H9 (cell line): ENCODE measurements at regions not wholly inside any gene's neighbourhood (a gene's known extent, or its start where the extent isn't known, plus 50 kb on each side); places are given as distances from the start of the nearest gene placed in this dataset.
A peak's percentile ranks its signal among the peaks of the same experiment; 100 is the strongest.

Experiments used
- DNase-seq: peaks from one replicate; pipeline ENCODE4 v3.0.0-alpha.2; 2017
- H2AFZ ChIP-seq: one replicate; pipeline ENCODE4 v1.6.1; 2013; ENCODE audit warnings: mild to moderate bottlenecking, low read length, control low read depth, moderate library complexity
- H2AK5ac ChIP-seq: 2 replicates; pipeline ENCODE4 v1.6.1; 2013; ENCODE audit warnings: low read length, control low read depth, mixed read lengths; ENCODE audit not compliant: insufficient read length
- H2BK120ac ChIP-seq: one replicate; pipeline ENCODE4 v1.6.1; 2013; ENCODE audit warnings: low read depth, mild to moderate bottlenecking, low read length, control low read depth, inconsistent platforms; ENCODE audit not compliant: poor library complexity, severe bottlenecking
- H2BK12ac ChIP-seq: 2 replicates; pipeline ENCODE4 v1.6.1; 2013; ENCODE audit warnings: low read length, control low read depth, mixed read lengths, low read depth; ENCODE audit not compliant: insufficient read length
- H2BK15ac ChIP-seq: 2 replicates; pipeline ENCODE4 v1.6.1; 2013; ENCODE audit warnings: low read depth, low read length, control low read depth
- H2BK20ac ChIP-seq: one replicate; pipeline ENCODE4 v1.6.1; 2013; ENCODE audit warnings: low read depth, mild to moderate bottlenecking, low read length, control low read depth, inconsistent platforms; ENCODE audit not compliant: poor library complexity, severe bottlenecking
- H2BK5ac ChIP-seq: 2 replicates; pipeline ENCODE4 v1.6.1; 2013; ENCODE audit warnings: low read length, control low read depth, mixed read lengths; ENCODE audit not compliant: insufficient read length
- H3K14ac ChIP-seq: 2 replicates; pipeline ENCODE4 v1.6.1; 2013; ENCODE audit warnings: low read length, control low read depth; ENCODE audit not compliant: insufficient read depth
- H3K18ac ChIP-seq: 2 replicates; pipeline ENCODE4 v1.6.1; 2013; ENCODE audit warnings: low read depth, mild to moderate bottlenecking, mixed read lengths, low read length, control low read depth; ENCODE audit not compliant: insufficient read length
- H3K23ac ChIP-seq: 2 replicates; pipeline ENCODE4 v1.6.1; 2013; ENCODE audit warnings: low read length, control low read depth, mixed read lengths, low read depth; ENCODE audit not compliant: insufficient read length
- H3K23me2 ChIP-seq: 2 replicates; pipeline ENCODE4 v1.6.1; 2013; ENCODE audit warnings: low read depth, mild to moderate bottlenecking, mixed read lengths, low read length, control low read depth; ENCODE audit not compliant: insufficient read length, poor library complexity, severe bottlenecking
- H3K27ac ChIP-seq: 2 replicates; pipeline ENCODE4 v1.5.1; 2013; ENCODE audit warnings: low read length, control low read depth, mixed read lengths, low read depth; ENCODE audit not compliant: insufficient read length
- H3K27me3 ChIP-seq: 2 replicates; pipeline ENCODE4 v1.6.1; 2013; ENCODE audit warnings: low read length, control low read depth, inconsistent platforms; ENCODE audit not compliant: insufficient read depth
- H3K4ac ChIP-seq: 2 replicates; pipeline ENCODE4 v1.6.1; 2013; ENCODE audit warnings: low read depth, mild to moderate bottlenecking, control low read depth, inconsistent platforms, low read length, moderate library complexity
- H3K4me1 ChIP-seq: 2 replicates; pipeline ENCODE4 v1.6.1; 2013; ENCODE audit warnings: low read length, control low read depth, inconsistent platforms; ENCODE audit not compliant: insufficient read depth
- H3K4me2 ChIP-seq: 2 replicates; pipeline ENCODE4 v1.6.1; 2013; ENCODE audit warnings: low read length, control low read depth, mixed read lengths; ENCODE audit not compliant: insufficient read length, insufficient read depth
- H3K56ac ChIP-seq: 2 replicates; pipeline ENCODE4 v1.6.1; 2013; ENCODE audit warnings: low read depth, mild to moderate bottlenecking, mixed read lengths, low read length, control low read depth; ENCODE audit not compliant: insufficient read length
- H3K79me1 ChIP-seq: 2 replicates; pipeline ENCODE4 v1.6.1; 2013; ENCODE audit warnings: low read depth, mild to moderate bottlenecking, moderate library complexity, low read length, control low read depth, inconsistent platforms; ENCODE audit not compliant: insufficient read depth, poor library complexity, severe bottlenecking
- H3K79me2 ChIP-seq: 2 replicates; pipeline ENCODE4 v1.6.1; 2013; ENCODE audit warnings: low read length, control low read depth, inconsistent platforms; ENCODE audit not compliant: insufficient read depth
- H3K9ac ChIP-seq: 2 replicates; pipeline ENCODE4 v1.6.1; 2013; ENCODE audit warnings: low read length, control low read depth, mixed read lengths; ENCODE audit not compliant: insufficient read length; ENCODE audit errors: extremely low read depth
- H3K9me3 ChIP-seq: one replicate; pipeline ENCODE4 v1.6.1; 2013; ENCODE audit warnings: low read depth, low read length, inconsistent platforms; ENCODE audit not compliant: control insufficient read depth
- H3T11ph ChIP-seq: one replicate; pipeline ENCODE4 v1.6.1; 2013; ENCODE audit warnings: mild to moderate bottlenecking, low read length, control low read depth, inconsistent platforms
- H4K20me1 ChIP-seq: one replicate; pipeline ENCODE4 v1.6.1; 2013; ENCODE audit not compliant: control insufficient read depth, insufficient read length, insufficient read depth
- H4K5ac ChIP-seq: 2 replicates; pipeline ENCODE4 v1.6.1; 2013; ENCODE audit warnings: low read depth, mild to moderate bottlenecking, mixed read lengths, low read length, control low read depth; ENCODE audit not compliant: insufficient read length
- H4K8ac ChIP-seq: replicated peaks from 2 replicates; pipeline ENCODE4 v1.6.1; 2013; ENCODE audit warnings: low read length, control low read depth, mixed read lengths, low read depth; ENCODE audit not compliant: insufficient read length
- H4K91ac ChIP-seq: 2 replicates; pipeline ENCODE4 v1.6.1; 2013; ENCODE audit warnings: low read depth, mild to moderate bottlenecking, moderate library complexity, mixed read lengths, low read length, control low read depth; ENCODE audit not compliant: insufficient read length
- H3K27ac Mint-ChIP-seq, 3 experiments: 2 replicates in 2 of 3; 3 replicates in 1 of 3; pipeline ENCODE4 v1.8.0; 2020 to 2021; ENCODE audit warnings: mixed read lengths in 3 of 3, mild to moderate bottlenecking in 1 of 3, moderate library complexity in 1 of 3
- H3K27me3 Mint-ChIP-seq: 2 replicates; pipeline ENCODE4 v1.8.0; 2021; ENCODE audit warnings: low read depth, mild to moderate bottlenecking, moderate library complexity, mixed read lengths
- H3K36me3 Mint-ChIP-seq, 3 experiments: 2 replicates in 2 of 3; 3 replicates in 1 of 3; pipeline ENCODE4 v1.8.0; 2020 to 2021; ENCODE audit warnings: low read depth in 3 of 3, mixed read lengths in 3 of 3; ENCODE audit not compliant: insufficient read depth in 1 of 3
- H3K4me1 Mint-ChIP-seq, 2 experiments: 2 replicates each; pipeline ENCODE4 v1.8.0; 2020; ENCODE audit warnings: mixed read lengths in 2 of 2
- H3K4me3 Mint-ChIP-seq, 2 experiments: 2 replicates in 1 of 2; 3 replicates in 1 of 2; pipeline ENCODE4 v1.8.0; 2020 to 2021; ENCODE audit warnings: mild to moderate bottlenecking in 2 of 2, mixed read lengths in 2 of 2, moderate library complexity in 1 of 2
- H3K9me3 Mint-ChIP-seq, 2 experiments: 2 replicates in 1 of 2; 3 replicates in 1 of 2; pipeline ENCODE4 v1.8.0; 2020; ENCODE audit warnings: mild to moderate bottlenecking in 2 of 2, mixed read lengths in 2 of 2, moderate library complexity in 1 of 2
- WGBS: extraction: QIAGEN DNeasy Blood & Tissue Kit; methylation state at CpG from one replicate; pipeline ENCODE4 v1.1.7; 2013; ENCODE audit warnings: missing lambda C conversion rate, low lambda C conversion rate, mixed read lengths; ENCODE audit not compliant: insufficient read length; ENCODE audit errors: extremely low coverage; 5-methylcytosine and 5-hydroxymethylcytosine counted together
- TF ChIP-seq, protein P1 (sequence below): fragments of 200-600 bp; sonication (generic); conservative IDR thresholded peaks from 3 replicates; pipeline ENCODE4 v1.8.0; 2021; ENCODE audit warnings: antibody characterized with exemption, mild to moderate bottlenecking

- Histone ChIP-seq H3T11ph (no peak overlapping the region), H3K56ac (no peak overlapping the region), H4K20me1 (peaks cover 2% of the 10 kb centered on the region), H2BK20ac (no peak overlapping the region), H3K27me3 (peaks cover 45% of the 10 kb centered on the region), H2BK12ac (no peak overlapping the region), H2AK5ac (no peak overlapping the region), H2BK15ac (no peak overlapping the region; the same call in 1 of the 2 replicates), H3K27ac (no peak overlapping the region), H3K4ac (no peak overlapping the region), H3K4me2 (peak overlapping the region; percentile 72), H3K9me3 (no peaks in the 10 kb centered on the region), H2BK5ac (no peak overlapping the region), H4K8ac (no peak overlapping the region), H4K91ac (no peak overlapping the region), H2AFZ (no peak overlapping the region), H3K79me2 (no peaks in the 10 kb centered on the region), H3K79me1 (no peaks in the 10 kb centered on the region), H3K18ac (no peak overlapping the region), H3K23ac (no peak overlapping the region), H4K5ac (no peak overlapping the region), H2BK120ac (no peak overlapping the region), H3K4me1 (no peaks in the 10 kb centered on the region), H3K9ac (no peak overlapping the region), H3K14ac (no peak overlapping the region; the same call in 1 of the 2 replicates), H3K23me2 (peaks cover 21% of the 10 kb centered on the region)
- peaks cover 96% of the 10 kb centered on the region for H3K27me3 Mint-ChIP-seq
- peak overlapping the region; percentile 67 to 86 for H3K4me3 Mint-ChIP-seq
- WGBS, result no CpG with 5 or more reads among the region's 63 CpGs
- H3K9me3 Mint-ChIP-seq, result no peaks in the 10 kb centered on the region; a peak in 1 of 5 replicates
- peak; percentile 44 for DNase-seq
- peaks cover 18 to 22% of the 10 kb centered on the region in 2 experiments for H3K4me1 Mint-ChIP-seq
- TF ChIP-seq, protein P1, sequence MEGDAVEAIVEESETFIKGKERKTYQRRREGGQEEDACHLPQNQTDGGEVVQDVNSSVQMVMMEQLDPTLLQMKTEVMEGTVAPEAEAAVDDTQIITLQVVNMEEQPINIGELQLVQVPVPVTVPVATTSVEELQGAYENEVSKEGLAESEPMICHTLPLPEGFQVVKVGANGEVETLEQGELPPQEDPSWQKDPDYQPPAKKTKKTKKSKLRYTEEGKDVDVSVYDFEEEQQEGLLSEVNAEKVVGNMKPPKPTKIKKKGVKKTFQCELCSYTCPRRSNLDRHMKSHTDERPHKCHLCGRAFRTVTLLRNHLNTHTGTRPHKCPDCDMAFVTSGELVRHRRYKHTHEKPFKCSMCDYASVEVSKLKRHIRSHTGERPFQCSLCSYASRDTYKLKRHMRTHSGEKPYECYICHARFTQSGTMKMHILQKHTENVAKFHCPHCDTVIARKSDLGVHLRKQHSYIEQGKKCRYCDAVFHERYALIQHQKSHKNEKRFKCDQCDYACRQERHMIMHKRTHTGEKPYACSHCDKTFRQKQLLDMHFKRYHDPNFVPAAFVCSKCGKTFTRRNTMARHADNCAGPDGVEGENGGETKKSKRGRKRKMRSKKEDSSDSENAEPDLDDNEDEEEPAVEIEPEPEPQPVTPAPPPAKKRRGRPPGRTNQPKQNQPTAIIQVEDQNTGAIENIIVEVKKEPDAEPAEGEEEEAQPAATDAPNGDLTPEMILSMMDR, result peak; percentile 26; the same call in 1 of the 3 replicates
- H3K27ac Mint-ChIP-seq, result no peak overlapping the region
- no peaks in the 10 kb centered on the region; a peak in 1 of 7 replicates for H3K36me3 Mint-ChIP-seq
These were observed 256.3 kb downstream of the OTUD1 start for GRCh38 chr10:23694921-23695824.
